B cell (primary cell): ENCODE measurements at regions not wholly inside any gene's neighbourhood (a gene's known extent, or its start where the extent isn't known, plus 50 kb on each side); places are given as distances from the start of the nearest gene placed in this dataset.

Experiments
- ATAC-seq: fragments of 200-7000 bp; cut with Tn5 transposase; one replicate; pipeline ENCODE4 v1.10.0; 2021; ENCODE audit warnings: low read depth, mild to moderate bottlenecking, moderate number of reproducible peaks, moderate library complexity
- CTCF ChIA-PET: fragments of 350-600 bp; sonication (Branson Sonifier 250); formaldehyde crosslinking; loops from one replicate; lab custom pipeline; 2021; ENCODE audit warnings: antibody characterized with exemption, inconsistent platforms; lab: Charles Lee
- POLR2A ChIA-PET: fragments of 350-600 bp; sonication (Branson Sonifier 250); formaldehyde crosslinking; loops from one replicate; lab custom pipeline; 2021; ENCODE audit warnings: antibody characterized with exemption; lab: Charles Lee
- DNase-seq: peaks from one replicate; pipeline ENCODE4 v3.0.0; 2013
- H2AFZ ChIP-seq: 2 replicates; pipeline ENCODE4 v1.6.1; 2012; ENCODE audit warnings: mild to moderate bottlenecking, low read depth, low read length; ENCODE audit not compliant: insufficient read depth, poor library complexity, severe bottlenecking
- H3K27ac ChIP-seq, 2 donors: 1 replicate in 1 of 2; 2 replicates in 1 of 2; pipeline ENCODE4 v1.5.1; 2012 to 2013; ENCODE audit warnings: low read length in 2 of 2, mild to moderate bottlenecking in 2 of 2, moderate library complexity in 1 of 2
- H3K27me3 ChIP-seq, 4 experiments: fragments of 200-600 bp in 1 of 4; sonication (generic) in 1 of 4; replicated peaks in 1 of 4; 1 replicate in 2 of 4; 2 replicates in 2 of 4; pipeline versions ENCODE4 v1.6.1 to v1.7.0; 2013 to 2016; ENCODE audit warnings: low read length in 3 of 4, mild to moderate bottlenecking in 2 of 4, mixed read lengths in 1 of 4, moderate library complexity in 1 of 4; ENCODE audit not compliant: insufficient read depth in 4 of 4, control insufficient read depth in 3 of 4; ENCODE audit errors: control extremely low read depth in 1 of 4
- H3K36me3 ChIP-seq, 2 experiments: replicated peaks in 1 of 2; 1 replicate in 1 of 2; 2 replicates in 1 of 2; pipeline versions ENCODE4 v1.6.1 to v1.7.1; 2013; ENCODE audit warnings: low read length in 1 of 2; ENCODE audit not compliant: insufficient read depth in 2 of 2, control insufficient read depth in 1 of 2; ENCODE audit errors: control extremely low read depth in 1 of 2, extremely low read depth in 1 of 2
- H3K4me1 ChIP-seq, 2 donors: fragments of 200-600 bp in 1 of 2; sonication (generic) in 1 of 2; 1 replicate in 1 of 2; 2 replicates in 1 of 2; pipeline versions ENCODE4 v1.5.1 to v1.6.1; 2013 to 2017; ENCODE audit warnings: low read length in 2 of 2; ENCODE audit not compliant: control insufficient read depth in 2 of 2, insufficient read depth in 2 of 2
- H3K4me2 ChIP-seq: replicated peaks from 2 replicates; pipeline ENCODE3; 2012; ENCODE audit warnings: mild to moderate bottlenecking, low read depth, low read length; ENCODE audit not compliant: poor library complexity, severe bottlenecking
- H3K4me3 ChIP-seq, 5 experiments: fragments of 200-600 bp in 1 of 5; sonication (generic) in 1 of 5; 1 replicate in 3 of 5; 2 replicates in 2 of 5; pipeline versions ENCODE4 v1.5.1 to v1.7.0; 2011 to 2016; ENCODE audit warnings: low read length in 4 of 5, mild to moderate bottlenecking in 4 of 5, low read depth in 2 of 5, control low read depth in 1 of 5, moderate library complexity in 1 of 5; ENCODE audit not compliant: insufficient read depth in 1 of 5; ENCODE audit errors: control extremely low read depth in 1 of 5, extremely low read depth in 1 of 5
- H3K79me2 ChIP-seq: fragments of 200-600 bp; sonication (generic); one replicate; pipeline ENCODE4 v1.6.0; 2016; ENCODE audit warnings: low read length; ENCODE audit not compliant: control insufficient read depth, insufficient read depth
- H3K9ac ChIP-seq: fragments of 200-600 bp; sonication (generic); 2 replicates; pipeline ENCODE4 v1.6.1; 2017; ENCODE audit warnings: mild to moderate bottlenecking, low read length, moderate library complexity
- H3K9me3 ChIP-seq, 3 donors: one replicate each; pipeline versions ENCODE4 v1.6.1 to v1.7.1; 2013; ENCODE audit warnings: low read length in 2 of 3; ENCODE audit not compliant: control insufficient read depth in 2 of 3, insufficient read depth in 1 of 3; ENCODE audit errors: control extremely low read depth in 1 of 3
- H4K20me1 ChIP-seq: 2 replicates; pipeline ENCODE4 v1.6.0; 2012; ENCODE audit warnings: mild to moderate bottlenecking, low read length; ENCODE audit not compliant: insufficient read depth, control insufficient read depth, poor library complexity, severe bottlenecking
- H3K27ac Mint-ChIP-seq: one replicate; pipeline ENCODE4 v1.8.0; 2021; ENCODE audit warnings: mixed read lengths
- H3K27me3 Mint-ChIP-seq: one replicate; pipeline ENCODE4 v1.8.0; 2021; ENCODE audit warnings: mixed read lengths
- H3K4me1 Mint-ChIP-seq: one replicate; pipeline ENCODE4 v1.8.0; 2021; ENCODE audit warnings: mixed read lengths
- H3K4me3 Mint-ChIP-seq: one replicate; pipeline ENCODE4 v1.8.0; 2021; ENCODE audit warnings: mixed read lengths
- H3K9me3 Mint-ChIP-seq: one replicate; pipeline ENCODE4 v1.8.0; 2022; ENCODE audit warnings: mixed read lengths; ENCODE audit not compliant: insufficient read depth
- CTCF ChIP-seq: fragments of 200-600 bp; IDR thresholded peaks from one replicate; pipeline ENCODE4 v1.8.0; 2022; ENCODE audit warnings: antibody characterized with exemption, mild to moderate bottlenecking
- EZH2 ChIP-seq: IDR thresholded peaks from 2 replicates; pipeline ENCODE4 v1.6.1; 2012; ENCODE audit warnings: borderline replicate concordance, low read depth, mild to moderate bottlenecking, moderate library complexity, low read length; ENCODE audit not compliant: insufficient read depth, poor library complexity, severe bottlenecking
- whole genome bisulfite sequencing: methylation state at CpG from one replicate; pipeline ENCODE4 v1.1.5; 2013; ENCODE audit warnings: missing lambda C conversion rate; ENCODE audit not compliant: insufficient coverage; 5-methylcytosine and 5-hydroxymethylcytosine counted together
- intact Hi-C: fragments of 100-400 bp; cut with micrococcal nuclease; formaldehyde crosslinking; loops from one replicate; pipeline ENCODE4 v1.10.0; 2022

- TF ChIP-seq CTCF (no peak), EZH2 (no peak)
- Histone ChIP-seq H3K4me1 (no peaks in the 10 kb centered on the region), H3K27ac (no peak overlapping the region), H3K36me3 (no peaks in the 10 kb centered on the region), H3K27me3 (no peaks in the 10 kb centered on the region), H3K9me3 (no peaks in the 10 kb centered on the region), H3K9ac (no peak overlapping the region), H3K79me2 (no peaks in the 10 kb centered on the region), H4K20me1 (no peaks in the 10 kb centered on the region), H3K4me3 (no peak overlapping the region), H2AFZ (no peak overlapping the region), H3K4me2 (no peak overlapping the region)
- Mint-ChIP-seq H3K27ac (no peak overlapping the region), H3K27me3 (no peaks in the 10 kb centered on the region), H3K4me1 (no peaks in the 10 kb centered on the region), H3K4me3 (no peak overlapping the region), H3K9me3 (peaks cover 3% of the 10 kb centered on the region)
- ChIA-PET CTCF (no interaction called here), POLR2A (no interaction called here)
- intact Hi-C loops = no loop called here
- DNase-seq (no peak), ATAC-seq (no peak)
- 100% methylated on average over 1 of the region's 1 CpG for WGBS
Observed at GRCh38 chr11:25435197-25435596, 896.7 kb upstream of the ANO3 start.

GRCh38 chr11:25436326-25436725 is 895.6 kb upstream of the ANO3 start:
- Histone ChIP-seq H3K27ac (no peak overlapping the region), H3K27me3 (no peaks in the 10 kb centered on the region), H3K4me2 (no peak overlapping the region), H2AFZ (no peak overlapping the region), H3K4me1 (no peaks in the 10 kb centered on the region), H3K4me3 (no peak overlapping the region), H3K36me3 (no peaks in the 10 kb centered on the region), H3K9me3 (no peaks in the 10 kb centered on the region), H4K20me1 (no peaks in the 10 kb centered on the region), H3K79me2 (no peaks in the 10 kb centered on the region), H3K9ac (no peak overlapping the region)
- Mint-ChIP-seq H3K27ac (no peak overlapping the region), H3K4me3 (no peak overlapping the region), H3K4me1 (no peaks in the 10 kb centered on the region), H3K27me3 (no peaks in the 10 kb centered on the region), H3K9me3 (peaks cover 3% of the 10 kb centered on the region)
- POLR2A ChIA-PET = no interaction called here
- no peak for DNase-seq
- WGBS = no CpG with 5 or more reads among the region's 2 CpGs
- no peak for ATAC-seq
- TF ChIP-seq EZH2 (no peak), CTCF (no peak)
- intact Hi-C loops = no loop called here
- CTCF ChIA-PET = no interaction called here
